Activated effector memory CD4-positive, alpha-beta T cell treated with anti-CD3 and anti-CD28 coated beads, Interleukin-2, amount 50 U/mL, for 16 hours (primary cell): ENCODE measurements at regions not wholly inside any gene's neighbourhood (a gene's known extent, or its start where the extent isn't known, plus 50 kb on each side); places are given as distances from the start of the nearest gene placed in this dataset.

Source experiments
- DNase-seq: peaks from one replicate; pipeline ENCODE4 v3.0.0-alpha.2; 2020

DNA sequence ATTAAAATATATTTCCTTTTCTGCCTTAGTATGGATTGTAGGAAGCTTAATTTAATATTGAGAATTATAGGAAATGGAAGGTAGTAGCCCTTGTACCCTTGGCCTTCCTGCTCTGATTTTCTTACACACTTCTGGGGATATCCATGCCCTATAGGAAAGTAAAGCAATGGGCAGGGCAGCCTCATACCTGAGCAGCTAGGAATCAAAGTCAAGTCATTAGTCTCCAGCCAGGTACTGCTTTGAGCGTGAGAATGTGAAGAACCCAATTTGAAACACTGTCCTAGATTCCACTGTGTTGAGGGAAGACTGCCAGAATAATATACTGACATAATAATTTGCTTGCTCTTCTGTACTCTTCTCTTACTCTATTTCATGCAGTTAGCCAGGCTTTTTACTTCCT, 51.0 kb upstream of the L3MBTL3 start:
- DNase-seq = no peak

DNA sequence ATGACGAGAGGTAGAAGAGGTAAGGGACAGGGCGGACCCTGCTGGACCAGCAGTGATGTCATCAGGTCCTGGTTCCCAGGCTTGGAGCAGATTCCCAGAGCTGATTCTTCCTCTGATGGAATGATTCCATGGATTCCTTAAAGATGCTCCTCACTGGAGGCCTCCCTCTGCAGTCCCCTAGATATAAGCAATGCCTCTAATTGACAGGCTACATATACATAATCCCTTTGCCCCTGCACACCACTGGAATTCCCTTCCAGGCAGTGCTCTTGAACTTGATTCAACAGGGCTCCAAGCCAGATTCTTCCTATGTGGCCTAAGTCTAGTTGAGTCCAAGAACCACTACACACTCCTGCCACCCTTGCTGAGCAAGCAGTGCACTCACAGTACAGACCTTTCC, 52.3 kb upstream of the L3MBTL3 start:
- DNase-seq = no peak

DNA sequence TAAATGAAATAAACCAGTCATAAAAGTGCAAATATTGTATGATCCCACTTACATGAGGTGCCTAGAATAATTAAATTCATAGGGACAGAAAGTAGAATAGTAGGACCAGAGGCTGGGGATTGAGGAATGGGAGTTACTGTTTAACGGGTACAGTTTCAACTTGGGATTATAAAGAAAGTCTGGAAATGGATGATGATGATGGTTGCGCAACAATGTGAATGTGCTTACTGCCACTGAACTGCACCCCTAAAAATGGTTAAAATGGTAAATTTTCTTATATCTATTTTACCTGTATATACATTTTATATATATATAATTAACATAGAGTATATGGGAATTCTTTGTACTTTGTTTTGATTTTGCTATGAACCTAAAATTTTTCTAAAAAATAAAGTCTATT, 53.3 kb upstream of the L3MBTL3 start:
- no peak for DNase-seq

DNA sequence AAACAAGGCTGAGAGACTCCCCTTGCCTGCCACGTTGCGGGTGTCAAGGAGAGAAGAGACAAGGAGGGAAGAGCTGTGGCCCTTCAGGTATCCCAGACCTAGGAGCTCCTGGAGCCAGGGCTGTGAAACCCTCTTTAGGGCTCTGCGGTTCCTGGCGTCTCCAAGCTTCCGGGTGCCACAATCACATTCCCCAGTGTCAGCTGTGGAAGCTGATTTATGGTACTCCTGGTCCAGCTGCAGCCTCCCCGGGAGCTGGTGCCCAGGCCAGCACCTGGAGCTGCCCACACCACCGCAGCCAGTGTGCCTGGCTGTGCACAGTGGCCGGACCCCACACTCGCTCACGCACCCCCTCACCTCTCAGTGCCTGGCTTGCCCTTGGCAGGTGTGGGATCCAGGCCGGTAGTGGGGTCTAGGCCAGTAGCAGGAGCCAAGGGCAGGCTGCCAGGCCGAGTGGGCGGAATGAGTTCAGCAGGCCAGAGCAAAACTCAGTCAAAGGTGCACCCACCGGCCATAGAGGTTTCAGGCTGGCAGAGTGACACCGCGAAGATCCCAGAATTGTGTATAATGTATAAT, 58.9 kb upstream of the L3MBTL3 start:
- DNase-seq = no peak

- no peak for DNase-seq
Observed at GRCh38 chr6:129957941-129958898, 60.2 kb upstream of the L3MBTL3 start.

DNA sequence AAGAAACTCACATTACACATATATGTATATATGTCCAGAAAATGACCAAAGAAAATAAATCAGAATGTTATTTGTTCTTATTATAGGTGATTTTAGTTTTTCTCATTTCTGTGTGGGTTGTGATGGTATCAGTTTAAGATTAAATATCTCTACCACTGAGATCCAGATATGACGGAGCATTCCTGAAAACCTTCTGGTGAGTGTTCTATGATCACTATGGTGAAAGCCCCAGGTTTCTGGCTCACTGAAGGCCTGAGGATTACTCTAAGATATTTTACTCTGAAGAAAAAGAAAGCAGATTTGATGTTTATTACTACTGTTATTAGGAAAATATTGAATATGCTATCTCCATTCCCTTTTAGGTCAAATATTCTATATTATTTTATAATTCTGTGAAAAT, 62.8 kb upstream of the L3MBTL3 start:
- no peak for DNase-seq

DNA sequence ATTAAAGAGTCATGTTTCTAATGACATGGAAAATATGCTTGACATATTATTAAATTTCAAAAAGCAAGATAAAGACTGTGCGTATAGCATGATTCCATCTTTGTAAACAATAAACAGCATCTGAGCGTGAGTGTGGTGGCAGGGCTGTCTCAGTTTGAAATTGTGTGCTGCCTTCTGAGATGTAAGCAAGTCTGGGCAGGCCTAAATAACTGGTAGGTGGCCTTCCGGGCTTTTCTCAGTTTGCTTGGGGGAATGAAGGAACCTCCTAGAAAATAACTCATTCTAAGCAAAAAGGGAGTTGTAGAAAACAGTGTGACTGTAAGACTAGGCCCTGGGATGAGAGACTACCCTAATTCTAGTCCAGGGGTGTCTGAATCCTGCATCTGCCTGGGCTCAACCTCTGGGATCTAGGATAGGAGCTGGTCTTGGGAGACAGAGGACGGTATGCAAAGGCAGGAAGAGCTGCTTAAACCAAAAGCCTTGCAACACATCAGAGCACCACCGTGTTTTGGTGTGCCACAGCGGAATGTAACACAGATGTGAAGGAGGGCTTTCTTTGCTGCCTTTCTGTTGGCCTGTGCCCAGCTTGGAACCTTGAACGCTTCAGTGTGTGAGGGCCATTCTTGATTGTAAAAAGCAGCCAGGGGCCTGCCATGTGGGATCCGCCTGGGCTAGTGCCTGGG, 63.5 kb upstream of the L3MBTL3 start:
- no peak for DNase-seq

GRCh38 chr6:129947797-129948196, 70.6 kb upstream of the L3MBTL3 start:
- DNase-seq = no peak

DNA sequence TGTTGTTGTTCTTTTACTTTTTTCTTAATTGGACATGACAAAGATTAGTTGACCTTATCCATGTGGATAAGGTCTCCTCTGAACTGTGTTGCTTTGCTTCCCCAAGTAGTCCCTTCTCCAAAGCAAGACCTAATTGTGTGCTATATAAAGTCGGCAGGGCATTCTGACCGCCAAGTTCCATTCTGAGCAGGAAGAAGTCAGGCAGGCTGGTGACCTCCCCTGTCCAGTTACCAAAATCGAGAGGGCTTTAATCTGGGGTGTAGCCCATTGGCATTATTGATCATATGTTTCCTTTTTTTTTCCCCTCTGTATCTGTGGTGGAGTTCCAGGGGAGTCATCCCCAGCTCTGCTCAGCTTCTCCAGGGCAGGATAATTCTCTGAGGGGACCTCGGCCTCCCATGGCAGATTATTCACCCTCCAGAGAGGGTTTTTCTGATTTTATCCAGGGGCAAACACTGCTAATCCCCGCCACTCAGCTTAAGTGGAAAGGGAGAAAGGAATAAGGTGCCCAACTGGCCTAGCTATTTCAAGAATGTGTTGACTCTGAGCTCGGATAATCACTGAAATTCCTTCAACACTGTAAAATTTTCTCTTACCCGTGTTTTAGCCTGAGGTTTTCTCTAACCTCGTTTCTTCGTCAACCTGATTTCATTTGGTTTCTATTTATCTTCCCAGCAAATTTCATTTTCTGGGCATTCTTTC, 71.8 kb upstream of the L3MBTL3 start:
- DNase-seq = no peak

- no peak for DNase-seq
Observed at GRCh38 chr6:129943637-129944271, 74.6 kb upstream of the L3MBTL3 start.

GRCh38 chr6:129940454-129941195, 77.8 kb upstream of the L3MBTL3 start:
- no peak for DNase-seq

DNA sequence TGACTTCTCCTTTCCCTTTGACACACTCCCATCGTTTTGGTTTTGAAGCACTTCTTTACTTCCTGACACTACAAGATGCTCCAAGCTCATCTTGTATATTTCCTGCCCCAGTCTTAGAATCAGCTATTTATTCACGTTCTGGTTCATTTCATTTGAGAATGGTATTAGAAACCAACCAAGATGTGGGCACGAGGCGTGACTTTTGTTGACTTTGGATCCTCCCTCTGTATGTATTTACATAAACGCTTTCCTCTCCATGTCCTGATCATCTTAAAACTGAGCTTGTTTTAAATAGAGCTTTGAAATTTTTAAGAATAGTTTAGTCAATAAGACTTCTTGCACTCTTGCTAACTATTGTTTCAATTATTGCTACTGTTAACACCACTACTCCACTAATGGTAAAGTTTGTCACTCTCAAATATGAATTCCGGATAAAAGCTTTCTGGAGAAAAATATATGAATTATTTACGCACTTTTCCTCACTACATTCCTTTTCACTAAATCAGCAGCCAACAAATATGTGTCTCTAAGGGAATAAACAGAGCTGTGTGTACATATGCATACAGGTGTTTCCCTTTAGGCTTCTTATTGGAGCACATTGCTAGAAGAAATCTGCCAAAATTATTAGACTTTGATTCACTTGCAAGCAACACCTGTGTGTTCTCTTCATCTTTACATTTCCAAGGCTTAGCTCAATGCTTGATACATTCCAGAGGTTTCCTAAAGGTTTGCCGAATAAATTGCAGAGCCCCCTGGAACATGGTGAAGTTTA, 77.3 kb upstream of the TMEM244 start:
- no peak for DNase-seq

DNA sequence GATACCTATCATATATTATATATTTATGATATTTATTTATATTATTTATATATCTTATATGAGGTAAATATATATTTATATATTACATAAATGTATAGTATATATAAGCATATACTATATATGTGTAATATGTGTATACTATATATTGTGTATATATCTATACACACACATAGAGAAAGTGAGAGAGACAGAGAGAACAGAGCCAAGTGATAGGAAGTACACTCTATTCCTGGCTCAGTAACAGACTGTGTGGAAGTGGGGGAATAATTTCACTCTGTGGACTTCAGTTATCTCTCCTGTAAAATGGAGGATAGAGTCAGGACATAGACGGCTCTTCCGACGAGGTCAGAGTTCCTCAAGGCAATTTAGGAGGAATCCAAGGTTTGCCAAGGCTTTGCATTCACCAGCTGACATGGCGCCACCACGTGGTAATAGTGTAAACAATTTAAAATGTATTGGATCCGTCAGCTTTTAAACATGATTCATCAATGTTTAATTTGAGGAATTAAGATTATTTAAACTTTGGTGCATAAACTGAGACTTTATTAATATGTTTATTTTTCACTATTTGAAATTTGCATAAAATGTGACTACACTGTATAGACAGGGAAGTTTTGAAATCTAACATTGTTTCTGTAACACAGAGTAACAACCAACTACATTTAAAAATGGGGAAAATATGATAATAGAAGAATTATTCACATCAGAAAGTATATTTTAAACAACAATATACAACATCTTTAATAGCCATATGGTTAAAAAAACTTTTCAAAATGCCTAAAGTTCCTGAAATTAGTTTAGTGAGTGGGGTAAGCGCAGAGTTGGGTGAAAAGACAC, 75.4 kb upstream of the TMEM244 start:
- peak; percentile 77 for DNase-seq

- DNase-seq = no peak
Observed at GRCh38 chr6:129932321-129932720, 71.2 kb upstream of the TMEM244 start.

DNA sequence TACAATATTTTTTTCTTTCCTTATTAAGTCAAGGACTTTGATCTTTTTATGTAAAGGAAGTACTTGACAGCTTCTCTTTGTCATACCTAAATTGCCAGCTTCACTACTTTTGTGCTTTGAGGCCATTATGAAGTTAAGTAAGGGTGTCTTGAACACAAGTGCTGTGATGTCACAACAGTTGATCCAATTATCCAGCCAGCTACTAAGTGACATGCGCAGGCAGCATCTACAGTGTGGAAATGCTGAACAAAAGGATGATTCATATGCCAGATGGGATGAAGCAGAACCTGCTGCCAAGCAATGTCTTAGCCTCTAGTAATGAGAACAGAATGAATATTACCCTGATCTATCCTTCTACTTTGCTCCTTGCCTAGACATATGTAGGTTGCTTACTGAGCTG, 68.3 kb upstream of the TMEM244 start:
- no peak for DNase-seq

GRCh38 chr6:129923530-129924250, 62.6 kb upstream of the TMEM244 start:
- no peak for DNase-seq

DNA sequence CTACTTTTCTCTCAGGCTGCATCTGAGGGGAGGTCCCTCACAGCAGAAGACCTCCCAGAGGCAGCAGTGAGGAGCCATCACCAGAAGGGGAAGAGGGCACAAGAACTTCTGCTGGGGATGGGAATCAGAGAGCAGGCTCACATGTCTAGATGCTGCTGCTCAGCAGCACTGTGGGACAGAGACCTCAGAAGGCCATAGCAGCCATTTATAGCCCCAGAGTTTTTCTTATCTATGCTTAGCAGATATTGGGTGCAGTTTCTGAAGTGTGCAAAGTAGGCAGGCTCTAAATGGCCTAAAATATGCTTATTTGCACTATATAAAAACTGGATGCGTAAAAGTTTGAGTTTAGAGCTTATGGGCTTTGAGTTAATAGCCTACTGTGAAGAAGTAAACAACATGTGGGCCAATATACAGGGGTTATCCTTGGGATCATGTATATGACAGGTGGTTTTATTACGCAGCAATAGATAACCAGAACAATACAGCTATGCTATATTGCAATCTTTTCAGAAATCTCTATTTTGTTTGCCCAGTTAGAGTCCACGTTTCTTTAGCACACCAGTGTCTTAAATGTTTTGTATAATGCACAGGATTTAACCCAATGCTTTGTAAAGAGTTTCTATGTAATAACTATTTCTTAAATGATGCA, 60.2 kb upstream of the TMEM244 start:
- DNase-seq = no peak

GRCh38 chr6:129920103-129920798, 59.1 kb upstream of the TMEM244 start:
- no peak for DNase-seq
